ENCODE measurements at regions not wholly inside any gene's neighbourhood (a gene's known extent, or its start where the extent isn't known, plus 50 kb on each side); places are given as distances from the start of the nearest gene placed in this dataset.

- DNase-seq = no peak
Observed at GRCh38 chr14:101347893-101348777, 213.2 kb upstream of the DIO3 start.

GRCh38 chr14:101349108-101349507, 212.2 kb upstream of the DIO3 start:
- DNase-seq = no peak

- DNase-seq = no peak
Observed at GRCh38 chr14:101350021-101350420, 211.3 kb upstream of the DIO3 start.

- no peak for DNase-seq
Observed at GRCh38 chr14:101350691-101351090, 210.6 kb upstream of the DIO3 start.

- no peak for DNase-seq
Observed at GRCh38 chr14:101351146-101351545, 210.1 kb upstream of the DIO3 start.

GRCh38 chr14:101351769-101352168, 209.5 kb upstream of the DIO3 start:
- no peak for DNase-seq

GRCh38 chr14:101352567-101352966, 208.7 kb upstream of the DIO3 start:
- no peak for DNase-seq

GRCh38 chr14:101353422-101353821, 207.9 kb upstream of the DIO3 start:
- DNase-seq = no peak

- no peak for DNase-seq
Observed at GRCh38 chr14:101354726-101355125, 206.6 kb upstream of the DIO3 start.

GRCh38 chr14:101355284-101355683, 206.0 kb upstream of the DIO3 start:
- DNase-seq = no peak

GRCh38 chr14:101357038-101357437, 204.3 kb upstream of the DIO3 start:
- DNase-seq = no peak

GRCh38 chr14:101357559-101358319, 203.6 kb upstream of the DIO3 start:
- DNase-seq = no peak

- no peak for DNase-seq
Observed at GRCh38 chr14:101358320-101359125, 202.8 kb upstream of the DIO3 start.

GRCh38 chr14:101359221-101360053, 201.9 kb upstream of the DIO3 start:
- no peak for DNase-seq

- DNase-seq = no peak
Observed at GRCh38 chr14:101360054-101360911, 201.0 kb upstream of the DIO3 start.

- DNase-seq = no peak
Observed at GRCh38 chr14:101361044-101361443, 200.3 kb upstream of the DIO3 start.

GRCh38 chr14:101361451-101362433, 199.6 kb upstream of the DIO3 start:
- DNase-seq = no peak

GRCh38 chr14:101362529-101363260, 198.6 kb upstream of the DIO3 start:
- DNase-seq = no peak

- DNase-seq = no peak
Observed at GRCh38 chr14:101363261-101363555, 198.1 kb upstream of the DIO3 start.

Measured in activated naive CD4-positive, alpha-beta T cell (primary cell).